Endothelial cell of umbilical vein (primary cell): ENCODE measurements at regions not wholly inside any gene's neighbourhood (a gene's known extent, or its start where the extent isn't known, plus 50 kb on each side); places are given as distances from the start of the nearest gene placed in this dataset.

Experiments used
- BruUV-seq: library from RNA; stranded (reverse); fragments of 400-500 nt; replicated peaks from 2 replicates; lab custom pipeline; 2021; lab: Mats Ljungman, UMichigan
- CTCF ChIA-PET: fragments of 300-600, 350-600 bp; sonication (Branson Sonifier 250); formaldehyde crosslinking; loops from one replicate; lab custom pipeline; 2021; ENCODE audit warnings: antibody characterized with exemption, inconsistent platforms; lab: Charles Lee
- POLR2A ChIA-PET: fragments of 300-600, 350-600 bp; sonication (Branson Sonifier 250); formaldehyde crosslinking; loops from one replicate; lab custom pipeline; 2021; ENCODE audit warnings: antibody characterized with exemption, inconsistent platforms; lab: Charles Lee
- DNase-seq: peaks from one replicate; pipeline ENCODE4 v3.0.0-alpha.2; 2011; ENCODE audit warnings: low read depth, low spot score
- FAIRE-seq: peaks from 2 replicates; lab custom pipeline; 2011; peaks lifted over from hg19 to GRCh38; lab: Jason Lieb, UNC
- H2AFZ ChIP-seq: 2 replicates; pipeline ENCODE4 v1.6.0; 2012; ENCODE audit warnings: low read depth, low read length, control low read depth, inconsistent platforms
- H3K27ac ChIP-seq: 2 replicates; pipeline ENCODE4 v1.5.1; 2011; ENCODE audit warnings: low read depth, mild to moderate bottlenecking, control low read depth, low read length, moderate library complexity; ENCODE audit not compliant: insufficient read depth
- H3K27me3 ChIP-seq, 2 experiments: 2 replicates each; pipeline versions ENCODE4 v1.6.0 to v1.6.1; 2011; ENCODE audit warnings: low read length in 2 of 2, mixed read lengths in 1 of 2; ENCODE audit not compliant: control insufficient read depth in 2 of 2, insufficient read depth in 2 of 2
- H3K36me3 ChIP-seq, 2 experiments: 2 replicates in 1 of 2; 3 replicates in 1 of 2; pipeline ENCODE4 v1.5.1; 2011; ENCODE audit warnings: low read length in 2 of 2, mild to moderate bottlenecking in 1 of 2, moderate library complexity in 1 of 2; ENCODE audit not compliant: control insufficient read depth in 2 of 2, insufficient read depth in 2 of 2; ENCODE audit errors: extremely low read depth in 1 of 2
- H3K4me1 ChIP-seq: 3 replicates; pipeline ENCODE4 v1.5.1; 2011; ENCODE audit warnings: mild to moderate bottlenecking, low read length; ENCODE audit not compliant: control insufficient read depth, insufficient read depth; ENCODE audit errors: extremely low read depth
- H3K4me2 ChIP-seq: 2 replicates; pipeline ENCODE4 v1.6.1; 2011; ENCODE audit warnings: low read length, control low read depth, mixed read lengths; ENCODE audit not compliant: insufficient read depth
- H3K4me3 ChIP-seq, 3 experiments: fragments of 200-600 bp in 1 of 3; sonication (generic), shearing (Covaris generic) in 1 of 3; replicated peaks in 1 of 3; 2 replicates each; pipeline ENCODE4 v1.5.1; 2011 to 2016; ENCODE audit warnings: control low read depth in 3 of 3, low read length in 3 of 3, mild to moderate bottlenecking in 2 of 3, inconsistent platforms in 1 of 3, low read depth in 1 of 3, moderate library complexity in 1 of 3; ENCODE audit not compliant: insufficient read depth in 1 of 3
- H3K79me2 ChIP-seq: 2 replicates; pipeline ENCODE4 v1.6.0; 2012; ENCODE audit warnings: low read length, inconsistent platforms; ENCODE audit not compliant: control insufficient read depth, insufficient read depth
- H3K9ac ChIP-seq: replicated peaks from 2 replicates; pipeline ENCODE3; 2011; ENCODE audit warnings: low read length, control low read depth; ENCODE audit not compliant: insufficient read depth; ENCODE audit errors: extremely low read depth
- H3K9me1 ChIP-seq: replicated peaks from 3 replicates; pipeline ENCODE4 v1.6.0; 2011; ENCODE audit warnings: mild to moderate bottlenecking, low read length; ENCODE audit not compliant: control insufficient read depth, insufficient read depth; ENCODE audit errors: extremely low read depth
- H3K9me3 ChIP-seq: replicated peaks from 2 replicates; pipeline ENCODE4 v1.5.1; 2012; ENCODE audit warnings: low read length, inconsistent platforms; ENCODE audit not compliant: control insufficient read depth, insufficient read depth
- H4K20me1 ChIP-seq: replicated peaks from 2 replicates; pipeline ENCODE3; 2011; ENCODE audit warnings: mild to moderate bottlenecking, low read length; ENCODE audit not compliant: control insufficient read depth, insufficient read depth; ENCODE audit errors: extremely low read depth
- CTCF ChIP-seq, 2 donors: IDR thresholded peaks; 1 replicate in 1 of 2; 2 replicates in 1 of 2; pipeline ENCODE4 v1.5.1; 2011; ENCODE audit warnings: low read length in 2 of 2, mild to moderate bottlenecking in 2 of 2, moderate library complexity in 2 of 2, control low read depth in 1 of 2, inconsistent platforms in 1 of 2, low read depth in 1 of 2; ENCODE audit not compliant: insufficient read depth in 1 of 2; ENCODE audit errors: extremely low read depth in 1 of 2
- EZH2 ChIP-seq: IDR thresholded peaks from 2 replicates; pipeline ENCODE4 v1.6.1; 2012; ENCODE audit warnings: borderline replicate concordance, low read depth, mild to moderate bottlenecking, moderate library complexity, low read length, inconsistent platforms; ENCODE audit not compliant: severe bottlenecking
- FOS ChIP-seq: IDR thresholded peaks from 2 replicates; pipeline ENCODE4 v1.6.1; 2011; ENCODE audit warnings: mild to moderate bottlenecking, low read length, moderate library complexity, borderline replicate concordance; ENCODE audit not compliant: insufficient read depth
- GATA2 ChIP-seq: IDR thresholded peaks from 2 replicates; pipeline ENCODE4 v1.7.0; 2011; ENCODE audit warnings: low read depth, mild to moderate bottlenecking, moderate library complexity, mixed read lengths, low read length; ENCODE audit not compliant: insufficient read length, insufficient read depth
- JUN ChIP-seq: IDR thresholded peaks from 2 replicates; pipeline ENCODE4 v1.6.1; 2011; ENCODE audit warnings: borderline replicate concordance, low read depth; ENCODE audit not compliant: insufficient read length, insufficient read depth
- MAX ChIP-seq: IDR thresholded peaks from 2 replicates; pipeline ENCODE4 v1.6.1; 2011; ENCODE audit not compliant: insufficient read depth, insufficient read length
- MYC ChIP-seq: IDR thresholded peaks from one replicate; pipeline ENCODE4 v1.6.1; 2011; ENCODE audit warnings: mild to moderate bottlenecking, low read depth, low read length
- POLR2A ChIP-seq: IDR thresholded peaks from 2 replicates; pipeline ENCODE4 v1.6.1; 2012; ENCODE audit warnings: low read depth, mild to moderate bottlenecking, control low read depth, low read length
- POLR2AphosphoS5 ChIP-seq: IDR thresholded peaks from 2 replicates; pipeline ENCODE4 v1.6.1; 2012; ENCODE audit warnings: low read depth, mild to moderate bottlenecking, control low read depth, low read length, moderate library complexity; ENCODE audit not compliant: insufficient read depth
- dilution Hi-C: fragments of 300-500 bp; cut with MboI; formaldehyde crosslinking; loops from one replicate; pipeline ENCODE4 v1.15.0; 2019; ENCODE audit warnings: low sequenced_read_pairs; ENCODE audit not compliant: extremely low pct_ligation_motif_present
- intact Hi-C: fragments of 100-400 bp; cut with micrococcal nuclease; formaldehyde crosslinking; loops from one replicate; pipeline ENCODE4 v1.10.0; 2022

GRCh38 chr22:27441706-27442475, 359.7 kb downstream of the MN1 start:
- Histone ChIP-seq H3K9me3 (no peaks in the 10 kb centered on the region), H3K9me1 (no peaks in the 10 kb centered on the region), H3K27me3 (peaks cover 6% of the 10 kb centered on the region in 2 experiments), H2AFZ (no peak overlapping the region), H4K20me1 (no peaks in the 10 kb centered on the region), H3K4me3 (no peak overlapping the region), H3K79me2 (no peaks in the 10 kb centered on the region), H3K27ac (no peak overlapping the region), H3K4me1 (no peaks in the 10 kb centered on the region), H3K4me2 (no peak overlapping the region), H3K9ac (no peak overlapping the region), H3K36me3 (no peaks in the 10 kb centered on the region)
- no TSS peak for BruUV-seq
- ChIA-PET POLR2A (no interaction called here), CTCF (interaction anchor here (1.9 kb wide), 1 partner anchor 21 kb away, joined by 5 read pairs; no protein-coding TSS in a partner anchor)
- no peak for TF ChIP-seq EZH2
- no peak for TF ChIP-seq POLR2A
- no peak for TF ChIP-seq JUN
- no peak for TF ChIP-seq CTCF (IDR thresholded peaks at IDR 0.05; ENCODE audit: extremely low read depth in 1 of 2, insufficient read depth in 1 of 2, low read depth in 1 of 2, low read length in 2 of 2)
- TF ChIP-seq MAX, result no peak
- TF ChIP-seq FOS, result no peak
- TF ChIP-seq POLR2AphosphoS5, result no peak
- no peak for TF ChIP-seq GATA2
- TF ChIP-seq MYC, result no peak
- intact Hi-C loops, result no loop called here
- DNase-seq, result no peak
- dilution Hi-C loops, result no loop called here
- FAIRE-seq, result no peak
